GM12891 (cell line): ENCODE measurements at regions not wholly inside any gene's neighbourhood (a gene's known extent, or its start where the extent isn't known, plus 50 kb on each side); places are given as distances from the start of the nearest gene placed in this dataset.

Source experiments
- PAX5 ChIP-seq: IDR thresholded peaks from 2 replicates; pipeline ENCODE4 v1.6.1; 2011; ENCODE audit warnings: low read length, moderate library complexity, mild to moderate bottlenecking; ENCODE audit not compliant: insufficient read depth, severe bottlenecking
- POLR2A ChIP-seq: IDR thresholded peaks from 2 replicates; pipeline ENCODE4 v1.6.1; 2011; ENCODE audit warnings: low read depth, low read length, control low read depth
- POLR2AphosphoS5 ChIP-seq: IDR thresholded peaks from 2 replicates; pipeline ENCODE4 v1.6.1; 2011; ENCODE audit warnings: low read depth, low read length, control low read depth
- POU2F2 ChIP-seq: IDR thresholded peaks from 2 replicates; pipeline ENCODE4 v1.6.1; 2011; ENCODE audit warnings: low read depth, mild to moderate bottlenecking, control low read depth, low read length, moderate library complexity
- SPI1 ChIP-seq: IDR thresholded peaks from 2 replicates; pipeline ENCODE4 v1.6.1; 2011; ENCODE audit warnings: low read depth, low read length, control low read depth
- TAF1 ChIP-seq: IDR thresholded peaks from 2 replicates; pipeline ENCODE4 v1.6.1; 2011; ENCODE audit warnings: low read depth, low read length, control low read depth

- TF ChIP-seq SPI1 (no peak), POLR2AphosphoS5 (no peak), TAF1 (no peak), POLR2A (no peak), PAX5 (no peak), POU2F2 (no peak)
Observed at GRCh38 chr2:15094161-15094560, 461.6 kb downstream of the LRATD1 start.
